ENCODE measurements at regions not wholly inside any gene's neighbourhood (a gene's known extent, or its start where the extent isn't known, plus 50 kb on each side); places are given as distances from the start of the nearest gene placed in this dataset.

- TF ChIP-seq BACH2 (CRISPR knock-in tag; IDR thresholded peaks at IDR 0.05; ENCODE audit: borderline replicate concordance) (no peak), TSHZ2 (CRISPR knock-in tag; IDR thresholded peaks at IDR 0.05) (no peak), ZFP3 (CRISPR knock-in tag; IDR thresholded peaks at IDR 0.05) (no peak), ARNTL (CRISPR knock-in tag; IDR thresholded peaks at IDR 0.05; ENCODE audit: borderline replicate concordance, low read depth) (no peak), GLIS3 (CRISPR knock-in tag; IDR thresholded peaks at IDR 0.05) (no peak), ZNF70 (CRISPR knock-in tag; IDR thresholded peaks at IDR 0.05) (no peak), ZFP30 (CRISPR knock-in tag; IDR thresholded peaks at IDR 0.05) (no peak), TCF4 (CRISPR knock-in tag; IDR thresholded peaks at IDR 0.05; ENCODE audit: borderline replicate concordance) (no peak), ISL1 (CRISPR knock-in tag; IDR thresholded peaks at IDR 0.05) (no peak), ZC3H10 (CRISPR knock-in tag; IDR thresholded peaks at IDR 0.05) (no peak), ZNF8 (CRISPR knock-in tag; IDR thresholded peaks at IDR 0.05) (no peak), SNAI2 (CRISPR knock-in tag; IDR thresholded peaks at IDR 0.05) (no peak), ESRRG (CRISPR knock-in tag; IDR thresholded peaks at IDR 0.05) (no peak), POU6F1 (CRISPR knock-in tag; IDR thresholded peaks at IDR 0.05; ENCODE audit: borderline replicate concordance, low read depth) (no peak), PPARA (CRISPR knock-in tag; IDR thresholded peaks at IDR 0.05; ENCODE audit: borderline replicate concordance) (no peak), ZNF565 (CRISPR knock-in tag; conservative IDR thresholded peaks at IDR 0.05; ENCODE audit: low read depth) (no peak)
- TF ChIP-seq, protein P1, sequence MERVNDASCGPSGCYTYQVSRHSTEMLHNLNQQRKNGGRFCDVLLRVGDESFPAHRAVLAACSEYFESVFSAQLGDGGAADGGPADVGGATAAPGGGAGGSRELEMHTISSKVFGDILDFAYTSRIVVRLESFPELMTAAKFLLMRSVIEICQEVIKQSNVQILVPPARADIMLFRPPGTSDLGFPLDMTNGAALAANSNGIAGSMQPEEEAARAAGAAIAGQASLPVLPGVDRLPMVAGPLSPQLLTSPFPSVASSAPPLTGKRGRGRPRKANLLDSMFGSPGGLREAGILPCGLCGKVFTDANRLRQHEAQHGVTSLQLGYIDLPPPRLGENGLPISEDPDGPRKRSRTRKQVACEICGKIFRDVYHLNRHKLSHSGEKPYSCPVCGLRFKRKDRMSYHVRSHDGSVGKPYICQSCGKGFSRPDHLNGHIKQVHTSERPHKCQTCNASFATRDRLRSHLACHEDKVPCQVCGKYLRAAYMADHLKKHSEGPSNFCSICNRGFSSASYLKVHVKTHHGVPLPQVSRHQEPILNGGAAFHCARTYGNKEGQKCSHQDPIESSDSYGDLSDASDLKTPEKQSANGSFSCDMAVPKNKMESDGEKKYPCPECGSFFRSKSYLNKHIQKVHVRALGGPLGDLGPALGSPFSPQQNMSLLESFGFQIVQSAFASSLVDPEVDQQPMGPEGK (CRISPR knock-in tag; IDR thresholded peaks at IDR 0.05; ENCODE audit: borderline replicate concordance) = no peak
- TF ChIP-seq, protein P2, sequence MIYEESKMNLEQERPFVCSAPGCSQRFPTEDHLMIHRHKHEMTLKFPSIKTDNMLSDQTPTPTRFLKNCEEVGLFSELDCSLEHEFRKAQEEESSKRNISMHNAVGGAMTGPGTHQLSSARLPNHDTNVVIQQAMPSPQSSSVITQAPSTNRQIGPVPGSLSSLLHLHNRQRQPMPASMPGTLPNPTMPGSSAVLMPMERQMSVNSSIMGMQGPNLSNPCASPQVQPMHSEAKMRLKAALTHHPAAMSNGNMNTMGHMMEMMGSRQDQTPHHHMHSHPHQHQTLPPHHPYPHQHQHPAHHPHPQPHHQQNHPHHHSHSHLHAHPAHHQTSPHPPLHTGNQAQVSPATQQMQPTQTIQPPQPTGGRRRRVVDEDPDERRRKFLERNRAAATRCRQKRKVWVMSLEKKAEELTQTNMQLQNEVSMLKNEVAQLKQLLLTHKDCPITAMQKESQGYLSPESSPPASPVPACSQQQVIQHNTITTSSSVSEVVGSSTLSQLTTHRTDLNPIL (CRISPR knock-in tag; IDR thresholded peaks at IDR 0.05; ENCODE audit: low read depth) = no peak
- TF ChIP-seq, protein P3, sequence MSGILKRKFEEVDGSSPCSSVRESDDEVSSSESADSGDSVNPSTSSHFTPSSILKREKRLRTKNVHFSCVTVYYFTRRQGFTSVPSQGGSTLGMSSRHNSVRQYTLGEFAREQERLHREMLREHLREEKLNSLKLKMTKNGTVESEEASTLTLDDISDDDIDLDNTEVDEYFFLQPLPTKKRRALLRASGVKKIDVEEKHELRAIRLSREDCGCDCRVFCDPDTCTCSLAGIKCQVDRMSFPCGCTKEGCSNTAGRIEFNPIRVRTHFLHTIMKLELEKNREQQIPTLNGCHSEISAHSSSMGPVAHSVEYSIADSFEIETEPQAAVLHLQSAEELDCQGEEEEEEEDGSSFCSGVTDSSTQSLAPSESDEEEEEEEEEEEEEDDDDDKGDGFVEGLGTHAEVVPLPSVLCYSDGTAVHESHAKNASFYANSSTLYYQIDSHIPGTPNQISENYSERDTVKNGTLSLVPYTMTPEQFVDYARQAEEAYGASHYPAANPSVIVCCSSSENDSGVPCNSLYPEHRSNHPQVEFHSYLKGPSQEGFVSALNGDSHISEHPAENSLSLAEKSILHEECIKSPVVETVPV (CRISPR knock-in tag; IDR thresholded peaks at IDR 0.05) = no peak
- ATAC-seq = no peak
These were observed 226.3 kb upstream of the HDAC4 start for GRCh38 chr2:239626961-239627592.

DNA sequence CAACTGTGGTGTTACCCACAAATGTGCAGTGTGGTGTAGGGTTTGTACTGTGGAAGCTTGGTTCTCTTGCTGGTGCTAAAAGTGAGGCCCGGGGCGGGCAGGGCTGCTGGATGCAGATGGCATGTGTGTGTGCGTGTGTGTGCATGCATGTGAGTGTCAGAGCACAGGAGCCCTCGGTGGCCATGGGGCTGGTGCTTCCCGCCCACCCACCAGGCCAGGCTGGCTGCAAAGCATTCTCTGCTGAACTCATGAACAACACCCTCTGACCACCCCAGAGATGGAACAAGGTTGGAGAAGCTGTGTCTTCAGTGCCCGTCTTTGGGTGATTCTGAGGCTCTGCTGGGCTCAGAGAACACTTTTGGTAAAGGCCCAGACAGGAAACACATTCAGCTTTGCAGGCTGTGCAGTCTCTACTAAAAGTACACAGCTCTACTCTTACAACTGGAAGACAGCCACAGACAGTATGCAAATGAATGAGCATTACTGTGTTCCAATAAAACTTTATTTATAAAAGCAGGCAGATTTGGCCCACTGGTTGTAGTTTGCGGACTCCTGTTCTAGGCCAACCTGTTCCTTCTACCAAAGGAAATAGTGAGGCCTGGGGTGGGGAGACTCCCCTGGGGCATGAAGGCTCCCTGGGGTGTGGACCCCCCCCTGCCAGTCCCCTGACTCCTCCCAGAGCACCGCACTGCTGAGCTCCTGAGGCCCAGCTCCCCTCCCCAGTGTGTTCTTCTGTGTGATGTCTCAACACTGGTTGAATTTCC is 225.3 kb upstream of the HDAC4 start:
- ATAC-seq = no peak
- TF ChIP-seq TOX (CRISPR knock-in tag; IDR thresholded peaks at IDR 0.05; ENCODE audit: borderline replicate concordance) (no peak), PPARA (CRISPR knock-in tag; IDR thresholded peaks at IDR 0.05; ENCODE audit: borderline replicate concordance) (no peak), POU6F1 (CRISPR knock-in tag; IDR thresholded peaks at IDR 0.05; ENCODE audit: borderline replicate concordance, low read depth) (no peak), TSHZ2 (CRISPR knock-in tag; IDR thresholded peaks at IDR 0.05) (no peak), TCF4 (CRISPR knock-in tag; IDR thresholded peaks at IDR 0.05; ENCODE audit: borderline replicate concordance) (no peak), GLIS3 (CRISPR knock-in tag; IDR thresholded peaks at IDR 0.05) (no peak), CSDC2 (CRISPR knock-in tag; IDR thresholded peaks at IDR 0.05) (no peak)
- TF ChIP-seq, protein P1 (CRISPR knock-in tag; IDR thresholded peaks at IDR 0.05; ENCODE audit: borderline replicate concordance) = no peak
